HFFc6 (cell line): ENCODE measurements at regions not wholly inside any gene's neighbourhood (a gene's known extent, or its start where the extent isn't known, plus 50 kb on each side); places are given as distances from the start of the nearest gene placed in this dataset.

Experiments used
- DNase-seq: peaks from one replicate; pipeline ENCODE4 v3.0.0-alpha.2; 2018
- H3K27ac Mint-ChIP-seq: 2 replicates; pipeline ENCODE4 v1.8.0; 2020; ENCODE audit warnings: mild to moderate bottlenecking, mixed read lengths
- H3K27me3 Mint-ChIP-seq: 2 replicates; pipeline ENCODE4 v1.8.0; 2021; ENCODE audit warnings: mild to moderate bottlenecking, moderate library complexity, mixed read lengths; ENCODE audit not compliant: insufficient read depth
- H3K36me3 Mint-ChIP-seq: 2 replicates; pipeline ENCODE4 v1.8.0; 2021; ENCODE audit warnings: low read depth, mixed read lengths
- H3K4me1 Mint-ChIP-seq: 2 replicates; pipeline ENCODE4 v1.8.0; 2020; ENCODE audit warnings: low read depth, mixed read lengths
- H3K4me3 Mint-ChIP-seq: 2 replicates; pipeline ENCODE4 v1.8.0; 2020; ENCODE audit warnings: mild to moderate bottlenecking, moderate library complexity, mixed read lengths
- H3K9me3 Mint-ChIP-seq: 2 replicates; pipeline ENCODE4 v1.8.0; 2020; ENCODE audit warnings: mild to moderate bottlenecking, mixed read lengths
- CTCF ChIP-seq: fragments of 200-600 bp; sonication (generic); IDR thresholded peaks from 2 replicates; pipeline ENCODE4 v1.5.0; 2021; ENCODE audit warnings: antibody characterized with exemption, mild to moderate bottlenecking

DNA sequence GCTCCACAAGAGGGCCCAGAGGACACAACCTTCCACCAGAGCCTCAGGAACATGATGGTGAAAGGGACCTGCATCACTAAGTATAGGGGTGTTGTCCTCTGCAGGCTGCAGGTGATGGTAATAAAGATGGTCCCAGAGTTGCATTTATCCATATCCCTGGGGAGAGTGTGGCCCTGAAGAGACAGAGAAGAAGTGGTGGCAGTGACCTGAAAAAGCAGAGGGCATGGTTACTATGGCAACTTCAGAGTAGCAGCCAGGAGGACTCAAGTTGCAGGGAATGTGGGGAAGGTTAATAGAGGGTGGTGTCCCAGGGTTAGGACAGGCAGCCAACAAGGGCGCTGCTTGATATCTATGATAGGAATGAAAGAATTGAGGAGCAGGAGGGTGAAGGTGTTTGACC is 57.1 kb downstream of the HLA-A start:
- H3K27ac Mint-ChIP-seq = no peak overlapping the region
- H3K27me3 Mint-ChIP-seq = peaks cover 20% of the 10 kb centered on the region

GRCh38 chr6:30000156-30000791 is 57.9 kb downstream of the HLA-A start:
- DNase-seq = no peak
- Mint-ChIP-seq H3K4me1 (no peaks in the 10 kb centered on the region), H3K27ac (no peak overlapping the region), H3K9me3 (no peaks in the 10 kb centered on the region), H3K4me3 (no peak overlapping the region), H3K36me3 (no peaks in the 10 kb centered on the region), H3K27me3 (peaks cover 20% of the 10 kb centered on the region)
- TF ChIP-seq CTCF = no peak

More for the DNA sequence above, 57.1 kb downstream of the HLA-A start:
- Mint-ChIP-seq H3K4me1 (no peaks in the 10 kb centered on the region), H3K36me3 (no peaks in the 10 kb centered on the region), H3K9me3 (no peaks in the 10 kb centered on the region), H3K4me3 (no peak overlapping the region)
- TF ChIP-seq CTCF = no peak
- no peak for DNase-seq

DNA sequence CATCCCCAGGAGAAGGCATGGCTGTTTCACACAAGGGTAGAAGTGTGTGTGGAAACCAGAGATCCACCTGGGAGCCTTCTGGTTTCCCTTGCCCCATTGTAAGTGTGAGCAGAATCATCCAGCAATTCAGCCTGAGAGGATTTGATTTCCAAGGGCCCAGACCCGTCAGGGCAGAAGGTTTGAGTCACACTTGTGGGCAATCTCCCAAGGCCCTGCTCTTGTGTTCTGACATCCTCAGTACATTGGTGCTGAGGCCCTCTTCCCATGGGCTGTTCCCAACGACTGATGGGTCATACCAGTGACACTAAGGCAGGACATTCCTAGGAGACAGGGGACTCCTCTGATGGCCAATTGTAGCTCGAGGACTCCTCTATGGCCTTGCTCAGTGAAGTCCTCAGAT is 58.2 kb upstream of the POLR1H start:
- peak; percentile 13 for DNase-seq
- H3K36me3 Mint-ChIP-seq = no peaks in the 10 kb centered on the region

DNA sequence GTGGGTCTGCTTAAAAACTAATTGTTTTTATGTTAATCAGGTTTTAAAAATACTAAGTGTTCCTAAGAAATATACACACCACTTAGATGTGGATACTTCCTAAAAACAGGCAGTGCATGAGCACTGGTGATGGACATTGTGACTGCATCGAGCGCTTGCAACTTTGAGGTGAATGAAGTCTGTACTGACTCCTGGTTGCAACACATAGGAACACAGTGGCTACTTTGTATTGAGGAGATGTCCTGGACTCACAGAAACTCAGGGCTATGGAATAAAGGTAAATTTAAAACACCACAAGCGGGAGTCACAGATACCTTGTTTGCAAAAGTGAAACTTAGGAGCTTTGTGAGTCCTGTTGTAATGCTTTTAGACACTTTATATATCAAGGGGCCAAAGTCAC is 55.6 kb upstream of the POLR1H start:
- no peaks in the 10 kb centered on the region for H3K36me3 Mint-ChIP-seq
- H3K9me3 Mint-ChIP-seq = no peaks in the 10 kb centered on the region
- H3K4me1 Mint-ChIP-seq = peaks cover 16% of the 10 kb centered on the region
- H3K27ac Mint-ChIP-seq = no peak overlapping the region
- H3K27me3 Mint-ChIP-seq = peaks cover 26% of the 10 kb centered on the region
- TF ChIP-seq CTCF = no peak
- peak overlapping the region; percentile 73; the same call in 1 of the 2 replicates for H3K4me3 Mint-ChIP-seq
- no peak for DNase-seq

More for the DNA sequence above, 58.2 kb upstream of the POLR1H start:
- H3K4me1 Mint-ChIP-seq = peaks cover 16% of the 10 kb centered on the region
- peaks cover 28% of the 10 kb centered on the region for H3K27me3 Mint-ChIP-seq
- no peak overlapping the region for H3K4me3 Mint-ChIP-seq
- no peaks in the 10 kb centered on the region for H3K9me3 Mint-ChIP-seq
- H3K27ac Mint-ChIP-seq = no peak overlapping the region
- TF ChIP-seq CTCF = no peak

GRCh38 chr6:30006170-30007131 is 54.6 kb upstream of the POLR1H start:
- Mint-ChIP-seq H3K9me3 (no peaks in the 10 kb centered on the region), H3K36me3 (no peaks in the 10 kb centered on the region), H3K27ac (no peak overlapping the region), H3K4me3 (peak overlapping the region; percentile 73), H3K4me1 (peaks cover 16% of the 10 kb centered on the region), H3K27me3 (peaks cover 26% of the 10 kb centered on the region)
- TF ChIP-seq CTCF = no peak
- no peak for DNase-seq
